GM18861 (cell line): ENCODE measurements at regions not wholly inside any gene's neighbourhood (a gene's known extent, or its start where the extent isn't known, plus 50 kb on each side); places are given as distances from the start of the nearest gene placed in this dataset.

Experiments used
- ATAC-seq: cut with Tn5 transposase; IDR thresholded peaks from one replicate; pipeline ENCODE4 v1.9.1; 2021; ENCODE audit not compliant: unreplicated experiment

DNA sequence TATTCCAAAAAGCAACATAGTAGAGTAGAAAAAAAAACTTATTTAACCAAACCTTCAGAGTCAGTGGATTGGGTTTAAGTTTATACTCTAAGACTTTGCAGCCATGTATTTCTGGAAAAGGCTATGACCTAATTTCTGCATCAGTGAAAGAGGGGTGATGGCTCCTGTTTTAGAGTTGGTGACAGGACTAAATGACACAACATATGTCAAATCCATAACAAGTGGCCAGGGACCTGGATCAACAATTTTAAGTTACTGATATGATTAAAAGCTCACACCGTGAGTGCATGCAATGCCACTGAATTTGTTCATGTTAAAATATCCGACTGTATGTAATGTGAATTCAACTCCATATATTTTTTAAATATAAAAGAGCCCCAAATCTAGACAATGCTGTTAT lies 390.6 kb downstream of the TNS3 start:
- ATAC-seq: no peak

DNA sequence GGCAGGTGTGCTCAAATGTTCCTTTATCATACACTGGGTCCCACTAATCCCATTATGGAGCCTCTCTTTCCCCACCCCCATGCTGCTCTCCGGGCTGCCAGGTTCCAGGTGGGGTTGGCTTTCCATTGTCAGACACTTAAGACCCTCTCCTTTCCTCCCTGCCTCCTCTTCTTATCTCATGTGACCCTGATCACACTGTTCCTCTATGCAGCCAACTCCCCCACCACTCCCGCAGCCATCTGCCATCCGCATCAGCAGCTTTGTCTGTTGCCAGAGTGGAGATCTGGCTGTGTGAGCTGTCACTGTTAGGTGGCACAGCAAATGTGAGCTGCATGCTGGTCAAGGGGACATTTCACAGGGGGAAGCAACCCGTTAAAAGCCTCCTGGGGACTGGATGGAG lies 391.4 kb downstream of the TNS3 start:
- no peak for ATAC-seq

DNA sequence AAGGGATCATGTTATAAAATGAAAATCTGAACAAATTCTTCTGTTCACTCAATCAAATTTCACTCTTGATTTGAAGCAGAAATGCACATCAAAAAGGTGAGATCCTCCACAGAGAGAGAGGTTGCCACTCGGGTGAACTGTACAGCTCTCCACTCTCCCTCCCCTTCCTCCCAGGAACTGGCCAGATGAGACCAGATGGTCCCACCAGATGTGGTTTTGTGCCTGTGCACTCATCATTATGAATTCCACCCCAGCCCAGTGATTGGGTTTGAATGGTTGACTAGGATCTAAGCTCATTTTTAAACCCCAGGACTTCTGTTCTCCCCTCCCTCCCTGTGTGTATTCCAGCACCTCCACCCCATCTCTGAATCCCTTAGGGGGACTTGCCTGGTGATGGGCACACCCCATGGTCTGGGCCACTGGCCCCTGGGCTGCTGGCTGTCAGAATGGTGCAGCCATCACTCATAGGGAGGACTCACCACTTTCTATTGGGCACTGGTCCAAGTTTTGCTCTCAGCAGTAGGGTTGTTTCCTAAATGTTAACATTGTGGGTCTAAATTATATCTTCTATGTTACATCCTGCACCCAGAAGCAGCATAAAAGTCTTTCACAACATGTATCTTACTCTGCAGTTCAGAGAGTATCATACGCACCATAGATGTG lies 393.1 kb downstream of the TNS3 start:
- ATAC-seq: no peak

DNA sequence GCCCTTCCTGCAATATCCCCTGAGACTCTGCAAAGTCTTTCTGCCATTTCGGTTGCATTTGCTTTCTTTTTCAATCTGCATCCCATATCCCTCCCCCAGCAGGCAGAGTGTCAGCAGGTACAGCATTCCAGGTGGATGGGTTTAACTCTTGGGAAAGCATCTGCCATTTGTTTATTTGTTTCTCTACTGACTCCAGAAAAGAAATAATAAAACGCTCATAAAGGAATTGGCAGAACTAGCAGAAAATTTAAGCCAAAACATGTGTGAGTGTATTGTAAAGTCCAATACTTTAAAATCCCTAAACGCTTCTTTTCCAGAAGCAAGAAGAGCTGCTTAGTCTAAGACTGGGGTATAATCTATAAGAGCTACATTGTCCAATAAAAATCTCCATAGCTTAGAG lies 393.8 kb downstream of the TNS3 start:
- ATAC-seq: no peak

DNA sequence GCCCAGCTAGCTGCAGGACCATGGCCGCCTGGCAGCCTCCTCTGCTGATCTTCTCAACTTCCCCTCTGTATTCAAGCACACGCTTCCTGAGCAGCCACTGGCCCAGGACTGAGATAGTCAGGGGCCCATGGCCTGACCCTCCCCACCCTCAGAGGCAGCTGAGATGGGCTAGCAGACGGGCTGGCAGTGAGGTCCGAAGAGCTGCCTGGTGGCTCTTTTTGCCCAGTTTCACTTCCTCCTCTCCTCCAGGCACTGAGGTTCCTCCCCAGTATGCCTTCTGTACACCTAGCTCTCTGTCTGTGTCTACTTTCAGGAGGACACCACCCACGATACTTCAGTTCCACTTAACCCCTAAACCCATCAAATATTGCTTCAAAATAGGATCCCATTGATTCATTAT lies 395.6 kb downstream of the TNS3 start:
- ATAC-seq: peak; percentile 97

DNA sequence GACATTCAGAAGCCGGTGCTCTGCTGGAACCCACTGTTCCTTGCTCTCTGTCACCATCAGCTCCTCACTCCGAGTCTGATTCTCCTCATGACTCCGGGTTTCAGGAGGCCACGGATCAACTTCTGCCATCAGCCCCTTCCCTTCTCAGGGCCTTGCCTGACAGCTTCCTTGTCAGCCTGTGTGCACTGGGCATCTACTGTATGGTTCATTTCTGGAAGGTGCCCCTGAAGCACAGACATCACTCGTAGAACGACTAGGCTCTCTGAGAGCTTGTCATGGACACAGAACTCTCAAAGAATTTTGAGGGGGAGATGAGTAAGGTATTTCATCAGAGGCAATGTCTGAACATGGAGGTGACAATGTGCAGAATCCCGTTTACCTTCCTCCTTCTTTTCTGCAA lies 396.1 kb downstream of the TNS3 start:
- no peak for ATAC-seq

DNA sequence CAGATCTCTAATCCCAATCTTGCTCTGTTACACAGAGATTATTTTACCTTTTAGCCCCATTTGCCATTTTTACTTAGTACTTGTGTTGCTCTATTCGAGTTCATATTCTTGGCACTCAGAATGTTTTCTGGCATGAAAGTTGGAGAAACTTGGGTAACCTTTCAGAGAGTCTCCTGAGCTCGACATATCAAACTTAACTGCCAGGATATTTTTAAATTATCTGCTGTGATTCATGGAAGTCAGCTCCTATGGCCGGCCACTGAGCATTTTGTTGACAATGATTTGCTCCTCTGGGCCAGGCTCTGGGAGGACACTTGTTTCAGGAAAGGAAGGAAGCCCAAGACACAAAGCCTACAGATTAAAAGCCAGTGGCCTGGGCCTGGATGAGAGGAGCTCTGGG lies 396.7 kb downstream of the TNS3 start:
- ATAC-seq: no peak

DNA sequence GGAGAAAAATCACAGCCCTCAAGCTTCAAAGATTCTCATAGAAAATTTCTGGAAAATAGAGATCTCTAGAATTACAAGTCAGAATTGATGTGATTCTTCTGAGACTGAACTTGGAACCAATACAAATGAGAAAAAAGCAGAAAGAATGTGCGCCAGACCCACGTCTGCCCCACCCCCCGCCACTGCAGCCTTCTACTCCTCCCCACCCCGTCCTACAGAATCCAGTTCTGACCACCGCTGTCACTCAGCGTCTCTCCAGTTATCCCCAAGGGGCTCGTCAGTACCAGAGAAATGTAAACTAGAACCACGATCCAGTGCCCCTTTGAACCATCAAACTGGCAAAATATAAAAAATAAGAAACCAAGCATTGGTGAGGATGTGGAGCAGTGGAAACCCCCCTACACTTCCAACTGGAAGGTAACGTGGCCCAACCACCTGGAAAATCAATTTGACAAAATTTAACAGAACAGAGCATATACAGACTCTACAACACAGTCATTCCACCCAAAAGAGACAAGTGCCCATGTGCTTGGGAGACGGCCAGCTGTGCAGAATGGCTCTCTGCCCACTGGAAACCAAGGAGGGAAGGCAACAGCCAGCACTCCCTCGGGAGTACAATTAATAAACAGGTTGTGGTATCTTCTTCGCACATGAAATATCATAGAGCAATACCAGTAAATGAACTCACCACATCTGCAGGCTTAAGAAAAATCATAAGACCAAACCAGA lies 397.9 kb downstream of the TNS3 start:
- ATAC-seq: no peak

DNA sequence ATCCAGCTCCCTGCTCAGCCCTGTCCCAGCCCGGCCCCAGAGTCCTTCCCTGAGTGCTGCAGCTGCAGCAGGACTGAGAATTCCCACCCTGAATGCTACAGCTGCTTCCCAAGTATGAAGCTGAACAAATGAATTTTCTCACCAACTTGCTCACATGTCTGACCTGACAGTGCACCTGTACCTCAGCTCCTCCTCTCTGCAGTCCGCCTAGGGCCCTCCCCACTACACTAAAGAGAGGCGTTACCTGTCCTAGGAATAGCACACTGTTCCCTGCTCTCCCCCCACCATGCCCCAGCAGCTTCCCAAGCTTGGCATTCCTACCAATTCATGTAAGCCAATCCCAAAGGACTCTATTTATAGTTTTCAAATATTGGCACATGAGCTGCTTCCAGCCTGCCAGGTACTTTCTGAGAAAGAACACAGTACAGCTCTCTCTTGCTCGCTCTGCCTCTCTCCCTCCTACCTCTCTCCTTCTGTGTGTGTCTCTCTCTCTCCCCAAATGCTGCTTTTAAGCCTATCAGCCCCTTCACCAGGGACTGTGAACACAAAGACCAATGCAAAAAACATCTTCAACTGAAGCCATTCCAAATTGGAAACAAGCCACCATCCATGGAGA lies 400.1 kb downstream of the TNS3 start:
- no peak for ATAC-seq

DNA sequence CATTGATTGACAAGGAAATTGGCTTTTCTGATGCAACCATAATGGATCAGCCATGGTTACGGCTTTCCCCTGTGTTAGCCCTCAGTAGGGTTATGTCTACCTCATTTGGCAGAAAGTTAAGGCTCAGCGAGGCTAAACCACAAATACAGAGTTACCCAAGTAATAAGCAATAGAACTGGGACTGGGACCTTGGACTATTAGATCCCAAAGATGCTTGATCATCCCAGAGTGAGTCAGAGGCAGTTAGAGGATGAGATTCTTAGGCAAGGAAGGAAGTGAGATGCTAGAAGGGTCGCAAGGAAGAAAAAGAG lies 401.4 kb downstream of the TNS3 start:
- no peak for ATAC-seq

DNA sequence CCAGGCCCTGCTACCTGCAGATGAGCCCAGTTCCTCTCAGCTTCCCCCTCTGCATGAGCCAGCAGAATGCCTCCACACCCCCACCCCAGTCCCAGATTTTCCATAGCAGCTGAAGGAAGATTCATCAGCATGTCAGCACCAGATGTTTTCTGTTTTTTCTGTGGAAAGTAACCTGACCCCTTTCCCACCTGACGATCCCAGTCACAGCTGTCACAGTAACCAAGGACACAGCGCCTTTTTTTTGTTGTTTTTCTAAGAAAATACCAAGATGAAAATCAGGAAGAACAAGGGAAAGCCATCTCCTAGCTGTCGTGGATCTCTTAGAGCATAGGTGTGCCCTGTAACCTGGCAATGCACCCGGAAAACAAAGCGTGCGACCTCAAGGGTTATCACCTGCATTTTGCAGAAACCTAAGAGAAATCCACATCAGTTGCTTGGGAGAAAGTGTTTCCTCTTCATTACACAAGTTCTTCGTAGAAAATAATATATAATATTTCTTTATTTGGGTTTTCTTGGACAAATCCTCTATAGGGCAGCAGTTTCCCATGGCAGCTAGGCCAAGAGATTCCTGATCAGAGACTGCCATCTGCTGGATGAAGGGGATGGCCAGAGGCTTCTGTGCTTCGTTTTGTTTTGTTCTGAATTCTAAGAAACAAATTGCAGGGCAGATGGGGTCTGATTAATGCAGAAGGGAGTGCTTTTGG lies 401.9 kb downstream of the TNS3 start:
- ATAC-seq: peak; percentile 56

DNA sequence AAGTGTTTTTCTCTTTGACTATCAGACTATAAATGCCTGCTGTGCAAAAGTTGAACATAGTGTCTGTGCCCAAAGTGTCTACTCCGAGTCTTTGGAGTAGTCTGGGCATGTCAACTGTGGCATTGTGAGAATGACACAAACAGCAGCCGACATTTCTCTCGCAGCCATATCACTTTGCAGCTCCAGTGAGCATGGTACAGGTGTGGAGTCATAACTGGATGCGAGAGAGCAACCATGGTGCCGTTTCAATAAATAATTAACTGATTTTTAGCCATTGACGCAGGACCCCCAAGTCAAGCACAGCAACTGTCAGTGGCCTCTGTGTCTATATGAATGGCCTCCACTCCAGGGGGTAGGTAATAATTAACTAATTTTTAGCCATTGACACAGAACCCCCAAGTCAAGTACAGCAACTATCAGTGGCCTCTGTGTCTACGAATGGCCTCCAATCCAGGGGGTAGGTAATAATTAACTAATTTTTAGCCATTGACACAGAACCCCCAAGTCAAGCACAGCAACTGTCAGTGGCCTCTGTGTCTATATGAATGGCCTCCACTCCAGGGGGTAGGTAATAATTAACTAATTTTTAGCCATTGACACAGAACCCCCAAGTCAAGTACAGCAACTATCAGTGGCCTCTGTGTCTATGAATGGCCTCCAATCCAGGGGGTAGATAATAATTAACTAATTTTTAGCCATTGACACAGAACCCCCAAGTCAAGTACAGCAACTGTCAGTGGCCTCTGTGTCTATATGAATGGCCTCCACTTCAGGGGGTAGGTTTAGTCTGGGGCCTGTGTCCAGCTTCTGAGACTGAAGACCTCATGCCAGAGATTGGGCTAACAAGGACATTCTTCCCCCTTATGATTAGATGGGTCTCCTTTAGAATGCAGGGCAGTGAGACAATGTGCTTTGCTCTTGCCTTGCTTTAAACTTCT lies 409.0 kb downstream of the TNS3 start:
- ATAC-seq: peak; percentile 95

DNA sequence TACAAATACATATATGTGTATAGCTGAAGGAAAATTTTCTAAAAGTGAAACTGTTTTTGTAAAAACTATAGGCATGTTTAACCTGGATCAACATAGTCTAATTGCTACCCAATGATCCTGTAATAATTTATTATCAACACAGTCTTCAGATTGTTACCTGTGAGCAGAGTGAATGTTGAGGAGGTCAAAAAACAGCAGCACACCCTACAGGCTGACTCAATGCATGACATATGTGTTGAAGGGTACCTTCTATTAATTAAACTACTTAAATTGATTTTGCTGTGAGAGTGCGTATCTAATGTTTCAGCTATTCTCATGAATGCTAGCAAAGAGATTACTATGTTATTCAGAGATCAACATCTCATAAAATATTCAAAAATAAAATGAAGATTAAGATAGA lies 411.4 kb downstream of the TNS3 start:
- no peak for ATAC-seq

DNA sequence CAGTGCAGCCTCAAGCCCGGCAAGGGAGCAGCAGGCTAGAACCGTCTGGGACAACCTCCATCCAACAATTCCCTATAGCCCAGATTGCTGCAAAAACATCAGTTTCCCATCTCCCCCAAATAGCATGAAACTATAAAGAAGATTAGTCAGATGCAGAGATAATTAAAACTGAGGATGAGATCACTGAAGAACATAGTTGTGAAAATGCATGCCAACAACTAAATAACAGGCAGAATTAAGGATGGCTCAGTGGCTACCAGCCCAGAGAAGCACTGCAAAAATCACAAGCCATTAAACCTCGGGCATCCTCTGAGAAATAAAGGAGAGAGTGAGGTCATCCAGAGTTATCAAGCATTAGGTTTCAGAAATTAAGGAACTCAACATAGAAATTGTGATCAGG lies 427.1 kb downstream of the TNS3 start:
- no peak for ATAC-seq

DNA sequence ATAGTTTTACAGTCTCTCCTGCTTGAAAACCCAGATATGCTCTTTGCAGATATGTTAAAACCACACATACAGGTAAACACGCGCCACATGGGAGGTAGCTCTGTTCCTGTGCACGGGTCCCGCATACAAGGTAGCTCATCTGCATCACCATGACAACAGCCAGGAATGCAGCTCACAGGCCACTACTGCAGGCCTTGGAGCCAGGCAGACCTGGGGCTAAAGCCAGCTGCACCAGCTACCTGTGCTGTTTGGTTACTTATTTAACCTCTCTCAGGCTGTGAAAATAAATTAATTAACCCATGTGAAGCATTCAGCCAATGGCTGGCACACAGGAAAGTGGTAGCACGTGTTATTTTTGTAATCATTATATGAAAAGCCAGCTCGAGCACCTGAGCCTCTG lies 428.3 kb downstream of the TNS3 start:
- ATAC-seq: no peak

DNA sequence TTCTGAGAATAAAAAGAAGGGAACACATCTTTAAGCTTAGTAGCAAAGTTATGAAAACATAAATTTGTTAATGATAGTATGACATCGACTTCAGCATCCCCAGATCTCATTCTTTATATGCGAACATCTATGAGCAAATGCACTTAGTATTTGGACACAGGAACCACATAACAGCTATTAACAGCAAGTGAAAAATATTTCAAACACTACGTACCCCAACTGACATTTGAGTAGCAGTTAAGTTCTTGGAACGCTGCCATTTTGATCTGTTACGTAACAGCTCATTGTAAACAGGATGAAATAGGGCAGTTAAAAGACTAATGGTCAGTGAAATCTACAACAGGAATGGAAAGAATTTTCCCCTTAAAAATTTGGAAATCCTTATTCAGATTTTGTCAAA lies 428.9 kb downstream of the TNS3 start:
- no peak for ATAC-seq

DNA sequence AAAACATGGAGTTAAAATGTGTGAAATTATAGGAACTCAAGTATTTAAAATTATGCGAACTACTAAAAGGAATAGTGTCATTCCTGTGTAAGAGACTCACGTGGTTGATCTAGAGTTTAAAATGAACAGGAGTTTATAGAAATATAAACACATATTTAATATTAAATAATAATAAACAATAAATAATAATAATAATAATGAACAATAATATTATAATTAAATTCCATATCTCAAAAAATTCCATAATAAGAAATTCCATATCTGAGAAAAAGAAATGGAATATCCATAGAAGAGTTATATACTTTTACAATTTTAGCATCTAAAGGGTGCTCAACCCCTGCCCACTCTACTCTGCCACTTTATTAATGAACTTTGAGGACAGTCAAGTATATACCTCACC lies 429.6 kb downstream of the TNS3 start:
- ATAC-seq: no peak

DNA sequence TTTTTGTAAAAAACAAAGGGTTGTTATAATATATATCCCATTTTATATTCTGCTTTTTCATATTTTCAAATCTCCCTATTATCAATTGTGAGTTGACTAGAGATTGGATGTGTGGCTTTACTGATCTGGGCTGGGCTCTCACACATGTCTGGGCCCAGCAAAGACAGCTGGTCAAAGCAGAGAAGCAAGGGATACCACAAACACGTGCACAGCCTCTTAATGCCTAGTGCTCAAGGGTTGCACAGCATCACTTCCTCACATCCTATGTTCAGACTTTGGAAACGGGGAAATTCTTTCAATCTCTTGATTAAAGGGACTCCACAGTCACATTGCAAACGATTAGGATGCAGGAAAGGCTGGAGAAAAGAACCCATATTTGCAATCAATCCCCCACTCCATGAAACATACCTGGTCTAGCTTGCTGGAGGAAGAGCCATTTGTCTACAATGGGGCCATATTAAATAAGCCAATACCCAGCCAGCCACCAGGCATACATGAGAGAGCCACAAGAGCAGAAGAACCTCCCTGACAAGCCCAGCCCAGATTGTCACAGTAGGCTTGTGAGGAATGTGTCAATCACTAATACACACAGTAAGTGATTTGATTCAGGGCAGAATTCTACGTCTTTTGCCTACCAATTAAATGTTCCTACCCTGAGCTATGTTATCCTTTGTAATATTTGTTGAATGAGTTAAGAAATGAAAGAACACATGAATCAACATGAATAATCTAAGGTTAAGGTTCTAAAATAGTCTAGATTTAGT lies 431.2 kb downstream of the TNS3 start:
- no peak for ATAC-seq

DNA sequence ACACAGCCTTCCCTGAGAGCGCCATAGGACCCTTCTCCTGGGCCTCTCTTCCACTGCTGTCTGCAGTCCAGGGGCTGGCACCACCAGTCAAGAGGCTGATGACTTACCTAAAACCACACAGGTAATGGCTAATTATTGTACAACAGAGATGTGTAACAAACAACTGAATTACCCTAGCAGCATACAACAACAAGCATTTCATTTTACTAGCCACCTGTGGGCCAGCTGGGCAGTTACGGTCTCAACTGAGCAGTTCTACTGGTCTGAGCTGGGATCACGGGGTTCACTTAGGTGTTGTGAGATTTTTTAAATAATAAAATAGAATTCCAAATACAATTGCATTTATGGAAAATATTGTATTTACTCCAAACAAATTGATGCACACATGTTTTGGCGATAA lies 431.9 kb downstream of the TNS3 start:
- ATAC-seq: no peak

DNA sequence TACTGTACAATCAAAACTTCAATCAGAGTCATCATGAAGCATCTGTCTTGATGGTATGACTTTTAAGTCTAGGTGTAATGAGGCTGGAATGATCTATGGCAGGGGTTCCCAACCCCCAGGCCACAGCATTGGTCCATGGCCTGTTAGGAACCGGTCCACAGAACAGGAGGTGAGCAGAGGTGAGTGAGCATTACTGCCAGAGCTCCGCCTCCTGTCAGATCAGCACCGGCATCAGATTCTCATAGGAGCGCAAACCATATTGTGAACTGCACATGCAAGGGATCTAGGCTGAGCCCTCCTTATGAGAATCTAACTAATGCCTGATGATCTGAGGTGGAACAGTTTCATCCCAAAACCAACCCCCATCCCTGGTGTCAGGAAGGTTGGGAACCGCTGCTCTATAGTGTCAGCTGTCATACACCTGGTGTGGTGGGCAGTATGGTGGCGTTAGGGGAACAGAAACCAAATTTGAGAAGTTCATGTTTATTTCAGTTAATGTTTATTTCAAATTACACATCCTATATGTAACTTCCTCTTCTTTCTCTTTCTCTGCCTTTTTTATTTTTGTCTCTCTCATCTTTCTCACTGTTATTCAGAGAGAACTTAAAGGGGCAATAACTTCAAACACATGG lies 432.6 kb downstream of the TNS3 start:
- ATAC-seq: peak; percentile 43
